ENCODE measurements at regions not wholly inside any gene's neighbourhood (a gene's known extent, or its start where the extent isn't known, plus 50 kb on each side); places are given as distances from the start of the nearest gene placed in this dataset.

DNA sequence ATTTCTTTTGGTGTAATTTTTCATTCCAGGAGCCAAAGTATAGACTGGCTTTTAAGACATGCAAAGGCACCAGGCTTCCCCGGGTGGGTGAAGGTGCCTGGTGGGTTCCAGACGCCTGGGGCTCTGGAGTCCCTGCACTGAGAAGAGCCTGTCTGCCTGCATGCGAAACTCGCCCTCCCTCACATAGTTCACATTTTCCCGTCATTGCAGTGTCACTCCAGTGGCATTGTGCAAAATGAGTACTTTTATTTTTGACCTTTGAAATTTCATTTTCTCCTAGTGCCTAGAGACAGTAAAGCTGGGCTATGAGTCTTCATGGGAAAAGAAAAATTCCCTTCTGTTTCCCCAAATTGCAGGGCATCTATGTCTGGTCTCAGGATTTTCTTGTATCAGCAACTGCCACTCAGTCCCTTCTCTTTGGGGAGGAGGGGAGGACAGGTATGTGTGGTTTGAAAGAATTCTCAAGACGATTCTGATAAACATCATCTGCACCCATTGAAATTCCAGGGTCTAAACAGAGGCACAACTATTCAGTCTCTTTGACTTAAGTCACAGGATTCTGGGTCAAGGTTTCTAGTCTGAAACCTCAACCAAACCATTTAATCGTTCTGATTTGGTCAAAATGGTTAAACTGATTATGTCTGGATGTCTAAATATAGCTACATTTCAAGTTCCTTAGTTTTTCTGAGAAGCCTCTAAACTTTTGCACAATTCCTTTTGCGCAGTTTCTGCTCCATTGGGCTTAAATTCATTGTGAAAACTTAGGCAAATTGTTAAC is 107.8 kb downstream of the CYP26A1 start:
- TF ChIP-seq POLR2AphosphoS5 (IDR thresholded peaks at IDR 0.05) (no peak), POLR2A (IDR thresholded peaks at IDR 0.05) (no peak), EP300 (IDR thresholded peaks at IDR 0.05) (no peak)
- TF ChIP-seq, protein P1, sequence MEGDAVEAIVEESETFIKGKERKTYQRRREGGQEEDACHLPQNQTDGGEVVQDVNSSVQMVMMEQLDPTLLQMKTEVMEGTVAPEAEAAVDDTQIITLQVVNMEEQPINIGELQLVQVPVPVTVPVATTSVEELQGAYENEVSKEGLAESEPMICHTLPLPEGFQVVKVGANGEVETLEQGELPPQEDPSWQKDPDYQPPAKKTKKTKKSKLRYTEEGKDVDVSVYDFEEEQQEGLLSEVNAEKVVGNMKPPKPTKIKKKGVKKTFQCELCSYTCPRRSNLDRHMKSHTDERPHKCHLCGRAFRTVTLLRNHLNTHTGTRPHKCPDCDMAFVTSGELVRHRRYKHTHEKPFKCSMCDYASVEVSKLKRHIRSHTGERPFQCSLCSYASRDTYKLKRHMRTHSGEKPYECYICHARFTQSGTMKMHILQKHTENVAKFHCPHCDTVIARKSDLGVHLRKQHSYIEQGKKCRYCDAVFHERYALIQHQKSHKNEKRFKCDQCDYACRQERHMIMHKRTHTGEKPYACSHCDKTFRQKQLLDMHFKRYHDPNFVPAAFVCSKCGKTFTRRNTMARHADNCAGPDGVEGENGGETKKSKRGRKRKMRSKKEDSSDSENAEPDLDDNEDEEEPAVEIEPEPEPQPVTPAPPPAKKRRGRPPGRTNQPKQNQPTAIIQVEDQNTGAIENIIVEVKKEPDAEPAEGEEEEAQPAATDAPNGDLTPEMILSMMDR (IDR thresholded peaks at IDR 0.05): no peak
- no peaks in the 10 kb centered on the region for H3K4me1 ChIP-seq
- DNase-seq: no peak
- no peaks in the 10 kb centered on the region for H3K36me3 ChIP-seq
- WGBS, 5 donors: 78 to 86% (median 84%) methylated on average over 8 of the region's 8 CpGs
- no peak overlapping the region for H3K27ac ChIP-seq
- no peaks in the 10 kb centered on the region for H3K9me3 ChIP-seq
- no peaks in the 10 kb centered on the region for H3K27me3 ChIP-seq
- intact Hi-C loops (cut with DNase I; ENCODE audit: low total_unique reads): no loop called here
- no peak overlapping the region for H3K4me3 ChIP-seq

DNA sequence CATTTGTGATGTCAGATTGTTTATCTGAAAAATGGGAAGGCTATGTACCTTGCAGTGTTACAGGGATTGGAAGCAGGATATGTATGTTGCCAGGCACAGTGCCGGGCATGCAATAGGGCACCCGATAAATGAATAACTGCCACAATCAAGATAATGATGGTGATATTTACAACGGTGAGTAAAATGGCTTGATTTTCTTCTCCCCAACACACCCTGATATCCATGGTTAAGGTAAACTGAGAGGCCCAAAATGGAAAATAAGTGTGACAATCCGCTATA is 108.3 kb downstream of the CYP26A1 start:
- TF ChIP-seq POLR2AphosphoS5 (IDR thresholded peaks at IDR 0.05) (no peak), EP300 (IDR thresholded peaks at IDR 0.05) (no peak), POLR2A (IDR thresholded peaks at IDR 0.05) (no peak)
- TF ChIP-seq, protein P1 (IDR thresholded peaks at IDR 0.05): no peak
- 43 to 79% (median 64%) methylated on average over 4 of the region's 4 CpGs for WGBS, 5 donors
- Histone ChIP-seq H3K4me3 (no peak overlapping the region), H3K27me3 (no peaks in the 10 kb centered on the region), H3K27ac (no peak overlapping the region), H3K36me3 (no peaks in the 10 kb centered on the region), H3K4me1 (no peaks in the 10 kb centered on the region), H3K9me3 (no peaks in the 10 kb centered on the region)
- DNase-seq: no peak
- intact Hi-C loops (cut with DNase I; ENCODE audit: low total_unique reads): no loop called here

DNA sequence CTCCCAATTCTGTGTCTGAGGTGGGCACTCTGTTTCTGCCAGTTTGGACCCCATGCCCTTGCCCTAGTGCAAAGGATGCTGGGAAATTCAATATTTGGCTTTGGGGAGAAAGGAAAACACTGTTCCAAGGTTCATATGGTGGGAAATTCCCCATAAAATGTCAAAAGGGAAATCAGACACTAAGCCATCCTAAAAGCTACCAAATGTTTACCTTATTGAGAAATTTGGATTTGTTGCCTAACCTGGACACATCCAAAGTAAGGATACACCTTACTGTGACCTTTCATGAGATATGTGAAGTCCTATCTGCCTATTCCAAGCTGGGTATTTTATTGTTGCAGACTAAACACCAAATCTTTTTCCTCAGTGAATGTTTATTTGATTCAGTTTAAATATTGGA is 109.1 kb downstream of the CYP26A1 start:
- Histone ChIP-seq H3K27ac (no peak overlapping the region), H3K27me3 (no peaks in the 10 kb centered on the region), H3K9me3 (no peaks in the 10 kb centered on the region), H3K4me1 (no peaks in the 10 kb centered on the region), H3K36me3 (no peaks in the 10 kb centered on the region), H3K4me3 (no peak overlapping the region)
- TF ChIP-seq EP300 (IDR thresholded peaks at IDR 0.05) (no peak), POLR2A (IDR thresholded peaks at IDR 0.05) (no peak), POLR2AphosphoS5 (IDR thresholded peaks at IDR 0.05) (no peak)
- TF ChIP-seq, protein P1 (IDR thresholded peaks at IDR 0.05): no peak
- DNase-seq: no peak
- intact Hi-C loops (cut with DNase I; ENCODE audit: low total_unique reads): no loop called here

DNA sequence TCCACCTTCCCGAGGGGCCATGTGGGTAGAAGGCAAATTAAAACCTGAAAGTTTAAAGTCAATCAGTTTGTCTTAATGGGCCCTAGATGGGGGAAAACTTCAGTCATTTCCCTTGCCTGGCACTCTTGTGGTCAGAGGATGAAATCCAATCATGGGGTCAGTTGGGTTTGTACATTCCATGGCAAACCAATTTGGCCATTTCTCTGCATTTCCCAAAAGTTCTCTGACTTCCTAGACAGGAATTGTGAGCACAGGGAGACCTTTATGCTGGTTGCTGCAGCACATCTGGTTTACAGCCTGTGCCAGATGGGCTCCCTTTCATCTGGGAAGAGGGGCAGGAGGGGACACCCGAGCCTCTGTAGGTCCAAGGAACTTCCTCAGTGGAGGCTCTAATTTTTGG is 113.0 kb downstream of the CYP26A1 start:
- H3K4me3 ChIP-seq: no peak overlapping the region
- DNase-seq: no peak
- TF ChIP-seq, protein P1 (IDR thresholded peaks at IDR 0.05): no peak
- TF ChIP-seq POLR2A (IDR thresholded peaks at IDR 0.05) (no peak), EP300 (IDR thresholded peaks at IDR 0.05) (no peak)
- intact Hi-C loops (cut with DNase I; ENCODE audit: low total_unique reads): no loop called here
- H3K27ac ChIP-seq: no peak overlapping the region
- no peaks in the 10 kb centered on the region for H3K9me3 ChIP-seq
- H3K27me3 ChIP-seq: no peaks in the 10 kb centered on the region
- no peaks in the 10 kb centered on the region for H3K36me3 ChIP-seq
- WGBS, 5 donors: 71 to 86% (median 74%) methylated on average over 2 of the region's 2 CpGs
- H3K4me1 ChIP-seq: peaks cover 0 to 10% (median 7%) of the 10 kb centered on the region in 4 donors
